ENCODE measurements at regions not wholly inside any gene's neighbourhood (a gene's known extent, or its start where the extent isn't known, plus 50 kb on each side); places are given as distances from the start of the nearest gene placed in this dataset.
"Not testable (repeated sequence)": the region's sequence is repeated elsewhere in the genome, so short reads cannot be mapped to it uniquely, and the experiment has no call there.

- peak; percentile 62 for DNase-seq (ENCODE audit: low read depth)
Measured at GRCh38 chrX:22534643-22535042, 261.9 kb downstream of the CBLL2 start.

GRCh38 chrX:22536746-22537304 is 264.1 kb downstream of the CBLL2 start:
- no peak for DNase-seq (ENCODE audit: low read depth)

- no peak for DNase-seq (ENCODE audit: low read depth)
Measured at GRCh38 chrX:22538580-22538979, 265.9 kb downstream of the CBLL2 start.

DNA sequence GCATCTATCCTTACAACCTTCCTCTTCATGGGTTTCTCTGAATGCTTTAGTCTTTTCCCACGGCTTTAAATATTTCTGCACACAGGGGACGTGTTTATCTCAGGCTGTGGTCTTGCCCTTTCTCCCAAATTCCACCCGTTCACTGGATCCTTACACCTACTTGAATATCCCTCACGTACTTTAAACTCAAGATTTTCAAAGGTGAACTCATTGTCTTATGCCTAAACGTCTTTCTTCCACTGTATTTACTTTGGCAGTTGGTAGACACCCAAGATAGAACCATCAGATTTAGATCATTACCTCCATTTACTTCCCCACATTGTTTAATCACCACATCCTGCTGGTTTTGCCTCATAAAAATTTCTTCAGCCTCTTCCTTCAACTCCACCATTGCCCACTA is 269.2 kb downstream of the CBLL2 start:
- no peak for DNase-seq (ENCODE audit: low read depth)

- DNase-seq (ENCODE audit: low read depth): no peak
Measured at GRCh38 chrX:22542641-22543040, 269.9 kb downstream of the CBLL2 start.

- DNase-seq (ENCODE audit: low read depth): no peak
Measured at GRCh38 chrX:22559506-22559905, 286.8 kb downstream of the CBLL2 start.

GRCh38 chrX:22575161-22575845 is 302.6 kb downstream of the CBLL2 start:
- DNase-seq (ENCODE audit: low read depth): no peak

DNA sequence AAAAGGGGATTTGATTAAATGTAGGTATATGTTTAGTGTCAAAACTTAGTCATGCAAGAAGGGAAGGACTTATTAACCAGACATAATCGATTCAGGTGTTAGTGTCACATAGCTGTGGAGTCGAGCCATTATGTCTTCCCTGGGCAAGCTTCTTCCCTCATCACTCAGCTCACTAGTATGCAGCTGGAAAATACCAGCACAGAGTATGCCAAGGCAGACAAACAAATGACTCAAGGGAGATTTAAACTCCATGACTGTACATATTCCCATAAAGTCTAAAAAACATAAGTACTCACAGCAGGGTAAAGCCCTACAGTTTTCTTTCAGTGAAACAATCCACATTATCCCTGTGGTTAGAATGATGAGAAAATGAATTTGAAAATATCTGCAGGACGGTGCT is 304.5 kb downstream of the CBLL2 start:
- DNase-seq (ENCODE audit: low read depth): peak; percentile 20

- DNase-seq (ENCODE audit: low read depth): no peak
Measured at GRCh38 chrX:22585831-22586230, 313.1 kb downstream of the CBLL2 start.

DNA sequence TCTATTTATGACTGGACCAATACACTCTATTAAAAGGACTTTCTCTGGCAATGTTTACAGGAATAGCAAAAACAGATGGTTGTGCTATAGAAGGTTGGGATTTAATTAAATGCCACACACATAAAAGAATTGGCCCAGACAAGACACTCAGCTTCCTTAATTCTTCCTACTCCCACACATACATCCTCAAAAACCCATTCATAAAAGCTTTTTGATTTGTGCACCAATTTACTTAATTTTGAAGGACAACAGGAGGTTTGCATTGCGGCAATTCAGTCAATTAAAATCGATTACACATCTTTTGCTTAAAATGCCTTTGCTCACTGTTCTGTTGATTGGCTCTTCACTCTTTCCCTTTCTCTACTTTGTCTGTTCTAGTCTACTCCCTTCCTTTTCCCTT is 317.1 kb downstream of the CBLL2 start:
- DNase-seq (ENCODE audit: low read depth): no peak

GRCh38 chrX:22594766-22595165 is 322.1 kb downstream of the CBLL2 start:
- DNase-seq (ENCODE audit: low read depth): no peak

GRCh38 chrX:22603060-22603459 is 330.3 kb downstream of the CBLL2 start:
- no peak for DNase-seq (ENCODE audit: low read depth)

DNA sequence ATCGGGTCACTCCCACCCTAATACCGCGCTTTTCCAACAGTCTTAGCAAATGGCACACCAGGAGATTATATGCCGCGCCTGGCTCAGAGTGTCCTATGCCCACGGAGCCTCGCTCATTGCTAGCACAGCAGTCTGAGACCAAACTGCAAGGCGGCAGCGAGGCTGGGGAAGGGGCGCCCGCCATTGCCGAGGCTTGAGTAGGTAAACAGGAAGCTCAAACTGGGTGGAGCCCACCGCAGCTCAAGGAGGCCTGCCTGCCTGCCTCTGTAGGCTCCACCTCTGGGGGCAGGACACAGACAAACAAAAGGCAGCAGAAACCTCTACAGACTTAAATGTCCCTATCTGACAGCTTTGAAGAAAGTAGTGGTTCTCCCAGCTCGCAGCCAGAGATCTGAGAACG is 336.7 kb downstream of the CBLL2 start:
- not testable (repeated sequence) for DNase-seq (ENCODE audit: low read depth)

- DNase-seq (ENCODE audit: low read depth): no peak
Measured at GRCh38 chrX:22616867-22617266, 344.2 kb downstream of the CBLL2 start.

DNA sequence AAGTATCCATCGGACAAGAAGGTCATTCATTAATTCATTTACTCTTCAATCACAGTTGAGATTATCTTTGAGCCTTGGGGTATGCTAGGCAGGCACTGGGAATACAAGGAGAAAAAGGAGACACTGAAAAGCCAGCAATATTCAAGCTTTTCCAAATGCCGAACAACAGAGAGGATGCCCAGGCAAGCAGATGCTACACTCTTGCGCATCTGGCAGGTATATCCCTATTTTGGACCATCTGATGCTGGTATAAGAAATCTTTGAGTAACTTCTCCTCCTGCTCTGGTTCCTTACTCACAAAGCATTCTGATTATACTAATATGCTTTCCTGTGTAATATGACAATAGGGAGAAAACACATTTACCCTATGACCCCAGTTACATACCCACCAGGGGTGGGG is 354.9 kb downstream of the CBLL2 start:
- DNase-seq (ENCODE audit: low read depth): no peak

GRCh38 chrX:22628275-22628674 is 355.6 kb downstream of the CBLL2 start:
- no peak for DNase-seq (ENCODE audit: low read depth)

DNA sequence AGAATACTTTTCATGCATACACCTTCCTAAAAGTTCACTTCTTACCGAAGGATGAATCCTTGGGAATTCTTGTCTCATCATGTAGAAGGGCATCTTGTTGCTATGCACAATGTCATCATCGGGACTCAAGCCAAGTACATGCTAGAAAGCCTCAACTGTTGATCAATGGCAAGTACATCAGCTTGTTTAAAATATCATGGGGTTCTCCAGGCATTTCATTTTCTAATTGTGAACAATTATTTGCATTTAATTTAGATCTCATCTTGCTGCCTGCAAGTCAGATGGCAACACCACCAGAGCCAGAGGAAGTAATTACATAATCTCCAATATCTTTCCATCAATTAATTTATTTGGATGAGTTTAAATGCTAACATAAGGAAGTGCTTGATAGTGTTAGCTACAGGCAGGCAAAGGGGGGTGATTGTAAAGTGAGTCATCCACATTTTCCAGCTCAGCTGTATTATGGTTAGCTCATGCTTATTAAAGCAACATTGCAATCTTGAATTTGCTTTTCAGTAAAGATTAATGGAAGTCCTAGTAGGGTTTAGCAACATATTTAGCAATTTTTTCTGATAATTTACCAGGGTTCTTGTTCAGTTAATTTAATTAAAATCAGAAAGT is 356.5 kb downstream of the CBLL2 start:
- peak; percentile 24 for DNase-seq (ENCODE audit: low read depth)

GRCh38 chrX:22634083-22634482 is 361.4 kb downstream of the CBLL2 start:
- DNase-seq (ENCODE audit: low read depth): peak; percentile 59

- no peak for DNase-seq (ENCODE audit: low read depth)
Measured at GRCh38 chrX:22634751-22635150, 362.0 kb downstream of the CBLL2 start.

- DNase-seq (ENCODE audit: low read depth): no peak
Measured at GRCh38 chrX:22648281-22648680, 351.5 kb upstream of the DDX53 start.

DNA sequence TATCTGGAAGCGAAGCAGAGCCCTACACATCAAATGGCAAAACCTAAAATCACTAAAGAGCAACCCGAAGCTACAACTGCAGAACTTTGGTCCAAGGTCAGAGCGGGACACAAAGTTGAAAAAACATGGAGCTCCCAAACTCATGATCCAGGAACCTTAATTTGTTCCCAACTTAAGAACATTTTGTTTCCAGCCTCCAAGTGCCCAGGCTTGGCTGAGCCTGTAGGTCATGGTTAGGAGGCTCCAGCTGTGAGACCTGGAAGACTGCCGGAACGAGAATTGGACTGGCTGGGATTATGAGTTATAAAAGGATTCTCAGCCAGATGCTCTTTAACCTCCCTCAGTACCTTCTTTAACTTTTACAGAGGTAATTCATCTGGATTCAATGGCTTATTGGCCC is 349.1 kb upstream of the DDX53 start:
- DNase-seq (ENCODE audit: low read depth): no peak

DNA sequence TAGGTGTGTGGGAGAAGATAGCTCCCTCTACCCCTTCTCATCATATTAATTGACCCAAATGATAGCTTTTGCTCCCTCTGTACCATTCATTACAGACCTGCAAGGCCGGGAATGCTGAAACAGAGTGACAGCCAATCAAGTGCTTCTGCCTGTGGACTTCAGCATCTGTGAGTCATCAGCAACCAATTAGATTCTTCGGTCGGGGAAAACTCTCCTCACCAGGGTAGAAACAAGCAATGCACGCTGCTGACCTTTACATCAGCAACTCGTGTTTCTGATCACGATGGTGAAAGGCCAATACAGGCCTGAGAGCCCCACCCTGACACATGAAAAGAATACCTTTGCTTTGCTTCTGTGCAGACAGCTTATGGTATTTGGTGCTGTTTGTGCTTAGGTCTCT is 347.2 kb upstream of the DDX53 start:
- DNase-seq (ENCODE audit: low read depth): no peak

DNA sequence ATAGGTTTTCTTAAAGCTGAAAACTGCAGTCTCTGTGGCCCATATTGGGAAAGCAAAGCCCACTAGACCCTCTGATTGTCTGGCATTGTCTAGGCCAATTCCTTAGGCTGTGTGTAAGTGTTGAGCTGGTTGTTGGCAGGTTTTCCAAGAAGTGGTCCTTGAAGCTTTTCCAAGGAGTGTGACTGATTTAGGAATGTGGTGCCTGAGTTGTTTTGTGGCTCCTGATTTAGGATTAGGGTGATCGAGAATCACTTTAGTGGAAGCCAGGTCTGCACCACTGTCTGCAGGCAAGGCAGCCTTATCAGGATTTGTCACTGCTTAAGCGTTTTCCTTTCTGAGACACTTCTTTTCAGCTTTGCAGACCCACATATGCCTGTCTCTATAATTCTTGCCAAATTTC is 339.0 kb upstream of the DDX53 start:
- no peak for DNase-seq (ENCODE audit: low read depth)

DNA sequence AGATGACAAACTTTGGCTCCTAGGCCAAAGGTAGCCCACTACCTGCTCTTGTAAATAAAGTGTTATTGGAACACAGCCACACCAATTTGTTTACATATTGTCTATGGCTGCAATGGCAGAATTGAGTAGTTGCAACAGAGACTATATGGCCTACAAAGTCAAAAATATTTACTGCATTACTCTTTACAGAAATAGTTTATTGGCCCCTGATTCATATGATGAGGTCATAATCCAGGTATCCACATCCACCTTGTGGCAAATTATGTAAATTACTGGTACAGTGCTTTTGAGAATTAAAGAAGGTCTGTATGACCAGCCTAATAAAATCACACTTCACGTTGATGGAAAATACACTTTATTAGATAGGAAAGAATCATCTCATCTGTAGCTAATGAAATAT is 337.0 kb upstream of the DDX53 start:
- no peak for DNase-seq (ENCODE audit: low read depth)

Data from non-pigmented ciliary epithelial cell (primary cell).